ENCODE measurements at regions not wholly inside any gene's neighbourhood (a gene's known extent, or its start where the extent isn't known, plus 50 kb on each side); places are given as distances from the start of the nearest gene placed in this dataset.

DNA sequence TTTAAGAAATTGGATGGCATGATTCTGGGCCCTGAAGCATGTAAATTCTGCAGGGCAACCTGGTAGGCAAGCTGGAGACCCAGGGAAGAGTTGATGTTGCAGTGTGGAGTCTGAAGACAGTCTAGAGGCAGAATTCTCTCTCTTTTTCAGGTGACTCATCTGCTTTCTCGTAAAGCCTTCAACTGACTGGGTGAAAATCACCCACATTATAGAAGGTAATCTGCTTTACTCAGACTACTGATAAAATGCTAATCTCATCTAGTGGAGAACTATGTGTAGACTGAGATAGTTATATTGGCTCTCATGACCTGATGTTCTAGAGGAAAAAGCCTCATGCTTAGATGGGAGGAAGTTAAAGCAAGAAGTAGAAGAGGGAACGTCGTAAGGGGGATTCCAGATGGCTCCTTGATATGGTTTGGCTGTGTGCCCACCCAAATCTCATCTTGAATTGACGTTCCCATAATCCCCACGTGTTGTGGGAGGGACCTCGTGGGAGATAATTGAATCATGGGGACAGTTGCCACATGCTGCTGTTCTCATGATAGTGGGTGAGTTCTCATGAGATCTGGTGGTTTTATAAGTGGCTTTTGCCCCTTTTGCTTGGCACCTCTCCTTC is 723.8 kb downstream of the BCL11B start:
- DNase-seq (ENCODE audit: low read depth): no peak

DNA sequence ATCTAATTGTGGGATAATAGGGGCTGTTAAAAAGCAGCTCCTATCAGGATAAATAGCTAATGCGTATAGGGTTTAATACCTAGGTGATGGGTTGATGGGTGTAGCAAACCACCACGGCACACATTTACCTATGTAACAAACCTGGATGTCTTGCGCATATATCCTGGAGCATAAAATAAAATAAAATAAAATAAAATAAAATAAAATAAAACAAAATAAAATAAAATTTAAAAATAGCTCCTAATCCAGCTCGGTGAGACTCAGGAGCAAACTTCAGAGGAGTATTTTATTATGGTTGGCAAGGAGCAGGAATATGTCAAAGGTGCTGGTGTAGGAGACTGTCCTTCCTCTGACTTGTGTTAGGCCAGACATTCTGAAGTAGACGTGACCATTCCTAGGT is 721.0 kb downstream of the BCL11B start:
- no peak for DNase-seq (ENCODE audit: low read depth)

DNA sequence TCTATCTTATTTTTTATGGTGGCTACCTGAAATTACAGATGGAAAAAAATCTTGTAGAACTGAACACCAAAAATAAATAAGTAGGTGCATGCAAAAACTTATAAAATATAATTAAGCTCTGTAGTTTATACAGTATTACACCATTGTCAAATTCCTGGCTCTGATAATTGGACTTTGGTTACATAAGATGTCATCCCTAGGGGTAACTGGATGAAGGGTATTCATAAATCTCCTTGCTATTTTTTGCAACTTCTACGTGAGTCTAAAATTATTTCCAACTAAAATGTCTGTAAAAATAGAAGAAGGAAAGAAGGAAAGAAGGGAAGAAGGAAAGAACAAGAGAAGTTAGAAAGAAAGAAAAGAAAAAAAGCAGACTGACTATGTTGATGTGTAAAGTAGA is 716.6 kb downstream of the BCL11B start:
- no peak for DNase-seq (ENCODE audit: low read depth)

DNA sequence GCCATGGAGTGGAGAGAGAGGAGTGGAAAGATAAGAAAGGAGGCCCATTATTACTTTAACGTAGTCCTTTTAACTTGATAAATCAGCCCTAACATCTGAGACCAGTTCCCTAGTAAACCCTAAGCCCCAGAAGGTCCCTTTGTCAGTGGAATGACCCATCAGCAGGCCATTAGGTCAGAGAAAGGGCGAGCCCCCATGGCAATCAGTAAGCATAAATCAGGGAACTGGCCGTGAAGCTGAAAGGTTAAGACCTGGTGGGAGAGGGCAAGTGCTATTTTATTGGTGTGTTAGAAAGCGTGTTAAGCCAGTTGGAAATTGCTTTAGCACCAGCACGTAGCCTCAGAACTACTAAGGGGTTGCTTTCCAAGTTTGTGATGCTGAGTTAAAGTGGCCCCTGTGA is 708.0 kb downstream of the BCL11B start:
- no peak for DNase-seq (ENCODE audit: low read depth)

DNA sequence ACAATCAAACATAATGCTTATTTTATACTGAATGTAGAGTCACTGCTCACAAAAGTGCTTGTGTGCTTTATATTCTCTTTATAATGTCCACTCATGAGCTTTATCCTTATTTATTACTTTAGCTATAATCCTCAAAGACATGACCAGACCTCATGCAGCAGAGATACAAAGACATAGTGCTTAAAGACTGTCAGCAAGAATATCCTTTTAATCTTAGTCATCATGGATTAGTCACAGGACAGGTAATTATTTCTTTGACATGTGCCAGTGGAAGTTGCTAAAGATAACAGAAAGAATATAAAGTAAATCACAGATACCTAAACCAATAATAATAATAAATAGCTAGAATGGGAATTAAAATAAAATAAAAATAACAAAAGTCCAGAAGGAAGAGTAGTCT is 707.5 kb downstream of the BCL11B start:
- no peak for DNase-seq (ENCODE audit: low read depth)

DNA sequence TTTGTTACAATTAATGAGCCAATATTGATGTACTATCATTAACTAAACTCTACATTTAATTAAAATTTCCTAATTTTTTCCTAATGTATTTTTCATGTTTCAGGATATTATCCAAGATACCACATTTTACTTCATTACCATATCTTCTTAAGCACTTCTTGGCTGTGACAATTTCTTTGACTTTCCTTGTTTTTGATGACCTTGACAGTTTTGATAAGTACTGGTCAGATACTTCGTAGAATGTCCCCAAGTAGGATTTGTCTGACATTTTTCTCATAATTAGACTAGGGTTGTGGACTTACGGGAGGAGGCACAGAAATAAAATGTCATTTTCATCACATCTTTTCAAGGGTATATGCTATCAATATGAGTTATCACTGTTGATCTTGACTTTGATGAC is 700.9 kb downstream of the BCL11B start:
- no peak for DNase-seq (ENCODE audit: low read depth)

DNA sequence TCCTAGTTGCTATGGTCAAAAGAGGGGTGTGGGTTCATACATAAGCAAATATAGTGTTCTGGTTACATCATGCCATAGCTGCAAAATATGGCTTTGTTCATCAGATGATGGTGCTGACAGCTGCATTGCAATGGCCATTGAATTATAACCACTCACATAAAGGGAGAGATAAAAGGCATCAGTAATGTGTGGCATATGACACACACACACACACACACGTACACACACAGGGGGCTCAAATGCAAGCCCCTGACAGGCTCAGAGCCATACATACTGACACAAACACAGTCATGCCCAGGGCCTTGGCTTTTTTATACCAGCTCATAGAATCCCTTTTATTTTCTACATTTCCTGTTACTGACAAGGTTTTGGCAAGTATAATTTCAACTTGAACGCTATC is 698.9 kb downstream of the BCL11B start:
- no peak for DNase-seq (ENCODE audit: low read depth)

DNA sequence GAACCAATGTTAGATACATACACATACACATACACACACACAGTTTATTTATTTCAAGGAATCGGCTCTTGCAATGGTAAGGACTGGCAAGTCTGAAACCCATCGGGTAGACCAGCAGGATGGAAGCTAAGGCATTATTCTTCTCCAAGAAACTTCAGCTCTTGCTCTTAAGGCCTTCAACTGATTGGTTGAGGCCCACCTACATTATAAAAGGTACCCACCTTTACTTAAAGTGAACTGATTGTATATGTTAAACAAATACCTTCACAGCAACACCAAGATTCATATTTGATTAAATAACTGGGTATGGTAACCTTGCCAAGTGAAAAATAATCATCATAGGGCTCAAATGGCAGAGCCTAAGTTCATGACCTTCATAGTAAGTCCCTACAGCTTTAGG is 695.5 kb downstream of the BCL11B start:
- no peak for DNase-seq (ENCODE audit: low read depth)

DNA sequence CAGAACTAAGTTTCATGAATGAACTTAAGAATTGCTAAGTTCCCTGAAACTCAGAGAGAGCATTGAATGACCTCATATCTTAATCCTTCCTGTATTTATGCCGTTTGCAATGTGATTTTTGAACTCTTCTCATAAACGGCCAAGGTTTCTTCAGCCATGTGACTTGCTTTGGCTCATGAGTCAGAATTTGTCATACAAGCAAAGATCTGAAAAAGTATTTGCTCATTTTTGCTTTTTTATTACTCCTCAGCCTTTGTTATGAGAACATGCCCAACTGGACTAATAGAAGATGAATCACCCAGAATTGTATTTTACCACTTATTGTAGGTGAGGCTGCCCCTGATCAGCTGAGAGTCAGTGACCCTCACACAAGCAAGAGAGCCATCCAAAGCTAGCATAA is 693.8 kb downstream of the BCL11B start:
- no peak for DNase-seq (ENCODE audit: low read depth)

DNA sequence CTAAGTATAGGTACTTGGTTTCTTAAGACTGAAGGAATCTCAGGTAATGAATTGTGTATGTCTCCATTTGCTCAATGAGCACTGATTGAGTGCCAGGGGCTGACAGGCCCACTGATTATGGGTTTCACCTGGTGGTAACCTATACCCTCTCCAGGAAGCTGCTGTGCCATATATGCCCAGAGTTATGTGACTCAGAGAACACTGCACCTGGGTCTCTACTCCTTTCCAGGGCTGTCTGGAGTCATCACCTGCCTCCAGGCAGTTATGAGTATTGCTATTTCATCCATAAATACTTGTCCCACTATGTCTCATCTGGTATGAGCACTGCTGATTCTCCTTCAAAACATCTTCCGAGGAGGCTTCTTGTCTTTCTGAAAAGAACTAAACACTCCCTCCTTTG is 692.9 kb downstream of the BCL11B start:
- DNase-seq (ENCODE audit: low read depth): no peak

DNA sequence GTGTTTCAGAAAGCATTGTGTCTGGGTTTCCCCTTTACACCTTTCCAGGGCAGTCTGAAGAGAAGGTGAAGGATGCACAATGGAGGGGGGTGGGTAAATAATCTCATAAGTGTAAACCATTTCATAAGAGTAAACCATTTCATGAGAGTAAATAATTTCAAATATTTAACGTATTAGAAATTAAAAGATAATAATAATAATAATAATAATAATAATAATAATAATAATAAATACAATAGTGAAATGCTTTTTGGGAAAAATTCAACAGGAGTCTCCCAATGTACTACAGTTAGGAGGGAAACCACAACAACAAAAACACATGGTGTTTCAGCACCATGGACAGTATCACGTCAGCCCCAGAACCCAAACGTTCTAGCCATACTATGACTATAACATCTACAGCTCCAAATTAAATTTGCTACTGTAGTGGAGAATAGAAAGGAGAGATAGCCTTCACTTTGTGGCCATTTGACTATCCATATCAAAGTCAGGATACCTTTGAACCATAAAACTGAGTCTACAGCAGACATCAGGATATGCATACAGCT is 691.8 kb downstream of the BCL11B start:
- DNase-seq (ENCODE audit: low read depth): no peak

DNA sequence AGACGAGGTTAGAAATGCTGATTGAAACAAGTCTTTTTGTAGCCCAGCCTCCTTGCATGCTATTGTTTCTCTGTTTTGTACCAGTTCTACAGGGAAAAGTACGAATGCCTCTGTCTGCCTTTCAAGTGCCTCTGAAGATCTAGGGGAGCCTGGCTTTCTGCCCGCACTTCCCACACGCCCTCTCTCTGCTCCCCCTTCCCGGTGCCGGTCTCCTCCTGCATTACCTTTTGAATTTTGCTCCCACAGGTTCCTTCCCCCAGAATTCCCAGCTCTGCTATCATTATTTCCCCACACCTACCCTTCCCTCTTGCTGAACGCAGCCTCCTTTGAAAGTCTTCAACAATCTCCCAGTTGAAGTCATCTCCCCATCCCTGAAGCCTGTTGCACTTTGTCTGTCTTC is 689.7 kb downstream of the BCL11B start:
- no peak for DNase-seq (ENCODE audit: low read depth)

DNA sequence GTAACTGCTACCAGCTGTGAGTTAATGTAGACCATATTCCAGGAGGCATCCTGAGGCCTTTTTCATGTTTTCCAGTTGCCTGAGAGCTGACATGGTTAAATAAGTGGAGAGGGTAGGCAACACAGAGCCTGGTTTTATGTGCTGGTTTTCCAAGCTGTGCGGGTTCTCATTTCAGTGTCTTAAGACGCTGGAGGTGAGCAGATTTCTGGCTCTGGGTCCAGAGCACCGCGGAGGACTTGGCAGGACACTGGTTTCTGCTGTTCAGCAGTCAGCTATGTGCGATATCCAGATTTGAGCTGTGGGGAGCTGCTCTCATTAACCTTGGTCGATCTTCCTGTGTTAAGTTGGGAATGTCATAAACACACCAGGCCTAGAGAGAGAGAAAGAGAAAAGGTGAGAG is 680.8 kb downstream of the BCL11B start:
- no peak for DNase-seq (ENCODE audit: low read depth)

DNA sequence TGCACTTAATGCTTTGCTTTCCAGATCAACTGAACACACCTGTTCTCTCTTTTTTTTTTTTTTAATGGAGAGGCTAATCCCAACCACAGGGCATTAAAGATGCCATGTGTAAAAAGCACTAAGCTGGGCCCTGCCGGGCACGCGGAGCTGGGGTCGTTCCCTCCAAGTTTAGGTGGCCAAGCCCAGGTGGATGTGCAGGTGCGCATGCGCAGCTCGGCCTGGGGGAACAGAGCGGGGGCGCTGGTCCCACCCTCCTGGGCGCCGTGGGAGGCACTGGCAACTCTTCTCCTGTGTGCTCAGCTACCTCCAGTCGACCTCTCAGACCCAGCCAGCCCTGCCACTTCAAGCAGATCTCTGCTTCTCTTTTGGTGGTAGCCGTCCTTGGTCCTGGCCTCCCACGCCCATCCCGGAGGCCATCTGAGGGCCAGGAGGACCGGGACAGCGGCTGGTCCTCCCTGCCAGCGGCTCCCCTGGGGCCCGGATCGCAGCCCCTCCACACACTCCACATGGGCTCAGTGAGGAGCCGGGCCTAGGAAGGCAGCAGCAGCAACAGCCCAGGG is 679.3 kb downstream of the BCL11B start:
- DNase-seq (ENCODE audit: low read depth): no peak

DNA sequence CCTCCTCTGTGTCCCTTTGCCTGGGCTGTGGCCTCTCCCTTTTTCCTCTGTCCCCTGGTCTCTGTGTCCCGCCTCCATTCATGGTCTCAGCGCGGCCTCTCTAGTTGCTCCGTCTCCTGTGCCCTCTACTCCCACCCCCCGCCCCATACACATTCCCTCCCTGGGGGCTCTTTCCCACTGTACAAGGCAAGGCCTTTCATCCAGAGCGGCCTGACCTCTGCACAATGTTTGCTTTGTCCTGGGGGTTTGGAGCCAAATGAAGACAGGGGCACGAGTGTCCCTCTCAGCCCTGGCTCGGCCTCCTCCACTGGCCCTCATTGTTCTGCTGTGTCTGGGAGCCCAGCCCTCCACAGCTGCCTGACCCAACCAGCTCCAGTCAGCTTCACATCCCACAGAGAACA is 678.6 kb downstream of the BCL11B start:
- no peak for DNase-seq (ENCODE audit: low read depth)

DNA sequence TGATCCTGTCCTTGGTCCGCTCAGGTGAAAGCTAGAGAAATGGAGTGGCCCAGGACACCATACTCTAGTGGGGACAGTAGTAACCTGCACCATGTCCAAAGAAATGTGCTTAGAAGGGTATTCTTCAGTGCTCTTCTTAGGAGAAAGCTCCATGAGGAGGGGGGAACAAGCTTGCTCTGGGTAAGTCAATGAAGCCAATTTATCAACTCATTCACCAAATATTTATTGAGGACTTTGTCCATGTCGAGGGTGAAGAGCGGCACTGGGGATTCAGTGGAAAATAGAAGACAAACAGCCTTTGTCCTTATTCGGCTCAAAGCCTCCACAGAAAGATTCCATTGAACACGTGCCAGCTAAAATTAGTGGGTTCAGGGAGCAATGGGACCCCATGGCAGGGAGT is 677.8 kb downstream of the BCL11B start:
- no peak for DNase-seq (ENCODE audit: low read depth)

DNA sequence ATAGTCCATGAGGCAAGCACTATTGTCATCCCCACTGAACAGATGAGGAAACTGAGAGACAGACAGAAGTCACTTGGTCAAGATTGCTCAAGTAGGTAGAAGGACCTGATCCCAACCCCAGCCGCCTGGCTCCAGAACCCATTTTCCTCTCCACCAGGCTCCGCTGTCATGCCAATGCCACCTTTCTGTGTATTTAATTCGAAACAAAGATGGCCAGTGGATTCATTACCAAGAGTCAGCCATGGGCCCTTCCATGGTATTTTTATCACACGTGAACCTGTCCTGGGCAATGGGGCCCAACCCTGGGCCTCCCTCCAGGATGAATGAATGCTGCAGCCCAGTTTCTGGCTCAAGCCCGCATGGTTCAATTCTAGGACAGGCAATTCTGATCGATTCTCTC is 673.4 kb downstream of the BCL11B start:
- DNase-seq (ENCODE audit: low read depth): no peak

DNA sequence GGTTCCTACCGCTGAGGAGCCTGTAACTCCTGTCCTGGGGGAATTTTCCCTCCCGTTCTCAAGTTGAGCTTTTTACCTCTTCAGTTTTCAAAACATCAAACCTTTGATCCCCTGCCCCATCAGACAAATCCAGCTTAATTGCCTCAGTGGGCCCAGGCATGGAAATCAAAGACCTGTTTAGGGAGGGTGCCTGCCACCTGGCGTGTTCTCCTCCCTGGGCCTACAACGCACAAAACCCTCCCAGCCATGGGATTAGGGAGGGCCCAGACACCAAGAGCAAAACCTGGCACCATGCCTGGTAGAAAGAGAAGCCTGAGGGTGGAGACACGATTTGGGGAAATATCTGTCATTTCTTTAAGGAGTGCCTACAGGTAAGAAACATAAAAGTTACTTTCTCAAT is 672.9 kb downstream of the BCL11B start:
- no peak for DNase-seq (ENCODE audit: low read depth)

DNA sequence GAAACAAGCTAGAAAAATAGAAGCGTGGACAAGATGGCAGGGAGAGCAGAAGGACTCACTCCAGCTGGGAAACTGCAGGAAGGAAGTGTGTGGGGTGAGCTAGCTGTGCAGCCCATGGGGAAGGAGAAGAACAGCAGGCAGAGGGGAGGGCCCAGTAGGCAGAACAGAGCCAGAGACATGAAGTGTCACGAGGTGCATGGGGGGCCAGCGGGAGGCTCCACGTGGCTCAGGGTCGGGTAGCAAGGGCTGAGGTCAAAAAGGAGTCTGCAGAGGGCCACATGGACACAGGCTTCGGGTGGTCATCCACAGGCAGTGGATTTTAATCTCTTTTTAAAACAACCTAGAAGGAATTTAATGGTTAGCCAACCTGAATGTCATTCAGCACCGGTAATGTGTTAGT is 669.0 kb downstream of the BCL11B start:
- DNase-seq (ENCODE audit: low read depth): no peak

DNA sequence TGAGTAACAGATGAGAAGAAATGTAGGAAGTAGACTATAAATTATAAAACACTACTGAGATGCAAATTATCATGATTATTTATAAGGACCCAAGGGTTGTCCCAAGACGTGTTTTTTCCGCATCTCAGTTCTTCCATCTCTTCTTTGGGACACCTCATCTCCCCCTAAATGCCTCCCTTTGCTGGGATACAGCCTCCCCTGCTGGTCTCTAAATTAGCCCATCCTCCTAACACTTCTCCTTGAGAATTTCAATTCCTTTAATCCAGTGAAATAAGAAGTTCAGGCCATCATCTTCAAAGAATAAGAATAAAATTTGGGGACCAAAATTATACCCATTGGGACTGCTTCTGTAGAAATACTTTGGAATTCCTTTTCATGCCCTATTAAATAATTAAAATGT is 667.0 kb downstream of the BCL11B start:
- no peak for DNase-seq (ENCODE audit: low read depth)

DNA sequence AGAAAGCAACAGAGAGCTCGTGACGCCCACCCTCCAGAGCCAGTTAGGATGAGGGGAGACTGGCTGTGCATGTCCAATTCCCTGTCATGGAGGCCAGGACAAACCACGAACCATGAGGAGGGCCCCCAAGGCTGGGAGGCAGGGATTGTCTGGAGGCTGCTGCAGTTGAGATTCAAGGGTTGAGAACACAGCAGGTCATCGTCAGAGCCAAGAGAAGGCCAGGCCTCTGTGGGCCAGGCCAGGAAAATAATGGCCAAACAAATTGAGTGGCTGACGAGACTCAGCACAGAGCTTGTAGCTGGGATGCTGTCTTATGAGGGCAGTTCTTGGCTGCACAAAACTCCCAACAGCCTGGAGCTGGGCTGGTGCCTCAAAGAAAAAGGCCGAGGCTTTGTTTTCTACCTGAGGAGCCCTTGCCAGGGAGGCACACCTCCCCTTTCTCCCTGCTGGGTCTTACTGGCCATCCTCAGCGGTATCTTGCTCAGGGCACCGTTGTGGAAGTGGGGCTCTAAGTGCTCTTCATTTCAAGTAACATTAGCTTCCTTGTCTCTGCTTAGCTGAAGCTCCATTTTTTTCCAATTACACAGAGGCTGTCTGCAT is 665.9 kb downstream of the BCL11B start:
- no peak for DNase-seq (ENCODE audit: low read depth)

DNA sequence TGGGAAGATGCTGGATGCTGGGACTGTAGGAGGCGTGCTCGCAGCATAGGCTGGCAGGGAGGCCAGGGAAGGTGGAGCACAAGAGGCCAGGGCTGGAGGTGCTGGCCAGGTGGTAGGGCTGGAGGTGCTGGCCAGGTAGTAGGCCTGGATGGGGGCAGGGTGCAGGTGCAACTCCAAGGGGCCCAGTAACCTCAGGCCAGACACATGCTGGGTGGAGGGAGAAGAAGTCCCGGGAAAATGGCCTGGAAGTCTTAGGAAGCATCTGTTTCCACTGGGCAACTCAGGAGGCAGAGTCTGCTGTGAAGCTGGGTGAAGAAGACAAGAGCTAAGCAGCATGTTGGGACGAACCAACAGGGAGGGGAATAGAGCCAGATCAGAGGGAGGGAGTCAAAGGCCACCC is 665.2 kb downstream of the BCL11B start:
- DNase-seq (ENCODE audit: low read depth): no peak

DNA sequence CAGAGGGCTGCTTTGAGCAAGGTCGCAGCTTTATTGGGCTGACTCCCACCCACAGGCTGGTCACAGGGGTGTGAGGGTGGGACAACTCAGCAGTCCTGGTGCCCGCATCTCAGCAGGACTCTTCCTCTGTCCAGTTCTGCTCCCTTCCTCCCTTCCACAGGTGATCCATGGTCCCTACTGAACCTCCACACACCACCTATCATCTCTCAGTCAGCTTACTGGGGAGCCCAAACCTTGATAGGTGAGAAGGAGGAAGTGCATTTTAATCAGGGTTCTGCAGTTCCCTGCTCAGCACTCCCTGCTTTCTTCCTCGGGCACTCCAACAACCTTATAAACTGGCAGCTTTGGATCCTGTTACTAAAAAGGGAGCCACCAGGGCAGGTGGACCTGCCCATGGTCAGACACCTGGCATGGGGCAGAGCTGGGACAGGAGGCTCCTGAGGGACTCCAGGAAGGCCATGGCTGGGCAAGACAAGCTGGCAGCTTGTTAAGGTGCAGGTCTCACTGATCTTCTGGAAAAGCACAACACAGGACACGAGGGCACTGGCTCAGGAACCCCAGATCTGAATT is 664.6 kb downstream of the BCL11B start:
- DNase-seq (ENCODE audit: low read depth): no peak
